ENCODE measurements at regions not wholly inside any gene's neighbourhood (a gene's known extent, or its start where the extent isn't known, plus 50 kb on each side); places are given as distances from the start of the nearest gene placed in this dataset.

- TF ChIP-seq, protein P1, sequence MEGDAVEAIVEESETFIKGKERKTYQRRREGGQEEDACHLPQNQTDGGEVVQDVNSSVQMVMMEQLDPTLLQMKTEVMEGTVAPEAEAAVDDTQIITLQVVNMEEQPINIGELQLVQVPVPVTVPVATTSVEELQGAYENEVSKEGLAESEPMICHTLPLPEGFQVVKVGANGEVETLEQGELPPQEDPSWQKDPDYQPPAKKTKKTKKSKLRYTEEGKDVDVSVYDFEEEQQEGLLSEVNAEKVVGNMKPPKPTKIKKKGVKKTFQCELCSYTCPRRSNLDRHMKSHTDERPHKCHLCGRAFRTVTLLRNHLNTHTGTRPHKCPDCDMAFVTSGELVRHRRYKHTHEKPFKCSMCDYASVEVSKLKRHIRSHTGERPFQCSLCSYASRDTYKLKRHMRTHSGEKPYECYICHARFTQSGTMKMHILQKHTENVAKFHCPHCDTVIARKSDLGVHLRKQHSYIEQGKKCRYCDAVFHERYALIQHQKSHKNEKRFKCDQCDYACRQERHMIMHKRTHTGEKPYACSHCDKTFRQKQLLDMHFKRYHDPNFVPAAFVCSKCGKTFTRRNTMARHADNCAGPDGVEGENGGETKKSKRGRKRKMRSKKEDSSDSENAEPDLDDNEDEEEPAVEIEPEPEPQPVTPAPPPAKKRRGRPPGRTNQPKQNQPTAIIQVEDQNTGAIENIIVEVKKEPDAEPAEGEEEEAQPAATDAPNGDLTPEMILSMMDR (IDR thresholded peaks at IDR 0.05) = no peak
- no peak for TF ChIP-seq POLR2A (IDR thresholded peaks at IDR 0.05)
Observed at GRCh38 chr9:30582240-30582639, 1802.2 kb upstream of the ACO1 start.

Measured in ovary (tissue), 3 donors.